HG02678 (cell line): ENCODE measurements at regions not wholly inside any gene's neighbourhood (a gene's known extent, or its start where the extent isn't known, plus 50 kb on each side); places are given as distances from the start of the nearest gene placed in this dataset.
"Not testable (repeated sequence)": the region's sequence is repeated elsewhere in the genome, so short reads cannot be mapped to it uniquely, and the experiment has no call there.

ENCODE experiments used
- ATAC-seq: cut with Tn5 transposase; IDR thresholded peaks from one replicate; pipeline ENCODE4 v1.9.1; 2021; ENCODE audit warnings: mild to moderate bottlenecking, moderate library complexity; ENCODE audit not compliant: unreplicated experiment

DNA sequence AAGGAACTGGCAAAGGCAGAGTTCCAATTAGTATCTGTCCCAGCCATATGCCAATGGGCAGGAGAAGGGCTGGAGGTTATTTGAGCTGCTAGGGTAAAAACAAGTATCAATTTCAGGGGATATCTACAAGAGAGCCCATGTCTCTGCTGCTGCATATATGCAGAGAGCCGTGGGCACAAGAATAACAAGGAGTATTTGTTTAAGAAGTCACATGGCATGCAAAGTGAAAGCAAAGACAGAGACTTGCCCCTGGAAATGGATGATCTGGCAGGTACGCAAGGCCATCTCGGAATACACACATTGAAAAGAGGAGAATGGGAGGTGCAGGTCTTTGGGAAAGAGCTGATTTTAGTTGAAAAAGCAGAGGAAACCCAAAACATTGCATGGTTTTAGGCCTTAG, 170.6 kb downstream of the EVA1A start:
- ATAC-seq: no peak

DNA sequence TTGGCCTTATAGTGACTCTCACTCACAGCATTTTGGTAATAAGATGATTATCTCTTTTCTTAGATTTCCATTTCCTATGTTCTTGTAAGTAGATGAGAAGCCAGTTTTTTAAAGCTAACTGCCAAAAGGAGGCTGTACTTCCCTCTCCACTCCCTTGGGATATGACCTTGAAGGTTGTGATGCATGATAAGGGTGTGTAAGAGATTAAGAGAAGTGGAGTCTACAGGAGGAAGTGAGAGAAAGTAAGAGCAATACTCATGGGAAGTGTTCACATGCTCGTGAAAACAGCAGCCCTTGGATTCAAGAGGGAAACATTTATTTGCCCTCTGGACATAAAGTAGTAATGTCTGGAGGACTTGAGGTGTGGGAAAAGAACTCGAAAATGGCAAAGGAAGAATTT, 171.5 kb downstream of the EVA1A start:
- no peak for ATAC-seq

DNA sequence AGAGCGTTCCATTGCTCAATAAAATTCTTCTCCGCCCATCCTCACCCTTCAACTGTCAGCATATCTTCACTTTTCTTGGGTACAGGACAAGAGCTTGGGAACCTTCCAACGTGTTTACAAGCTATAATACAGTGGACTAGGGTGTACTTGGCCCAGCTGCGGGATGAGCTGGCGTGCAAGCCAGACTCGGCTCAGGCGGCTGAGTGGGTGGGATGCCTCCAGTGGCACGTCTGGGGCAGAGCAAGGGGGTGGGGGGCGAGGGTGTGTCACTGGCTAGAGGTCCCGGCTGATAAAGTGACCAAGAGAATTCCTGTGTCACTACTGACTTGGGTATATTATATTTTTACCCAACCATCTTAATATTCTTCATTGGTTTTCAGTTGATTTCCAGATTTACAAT, 179.7 kb downstream of the EVA1A start:
- ATAC-seq: no peak

- no peak for ATAC-seq
Observed at GRCh38 chr2:75379476-75380210, 180.3 kb upstream of the TACR1 start.

- no peak for ATAC-seq
Observed at GRCh38 chr2:75375646-75376582, 176.6 kb upstream of the TACR1 start.

- ATAC-seq: not testable (repeated sequence)
Observed at GRCh38 chr2:75374414-75374957, 175.2 kb upstream of the TACR1 start.

- no peak for ATAC-seq
Observed at GRCh38 chr2:75367401-75367800, 168.1 kb upstream of the TACR1 start.

DNA sequence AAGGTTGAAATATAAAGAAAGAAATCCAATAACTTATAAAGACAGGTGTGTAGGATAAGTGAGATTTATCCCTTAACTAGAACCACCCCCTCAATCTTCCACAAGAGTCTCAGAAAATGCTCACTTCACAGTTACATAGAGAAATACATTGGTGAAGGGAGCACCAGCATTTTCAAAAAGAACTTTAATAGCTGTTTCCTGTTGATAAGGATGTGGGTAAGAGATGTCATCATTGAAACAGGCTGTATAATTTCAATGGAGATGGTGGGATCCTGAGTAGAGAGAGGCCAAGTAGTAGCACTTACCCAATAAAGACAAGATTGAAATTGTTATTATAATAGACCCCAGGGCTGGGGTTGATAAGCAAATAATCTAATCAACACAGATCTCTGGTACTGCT, 162.2 kb upstream of the TACR1 start:
- ATAC-seq: no peak

- no peak for ATAC-seq
Observed at GRCh38 chr2:75360945-75361344, 161.6 kb upstream of the TACR1 start.

- ATAC-seq: no peak
Observed at GRCh38 chr2:75356865-75357264, 157.5 kb upstream of the TACR1 start.

DNA sequence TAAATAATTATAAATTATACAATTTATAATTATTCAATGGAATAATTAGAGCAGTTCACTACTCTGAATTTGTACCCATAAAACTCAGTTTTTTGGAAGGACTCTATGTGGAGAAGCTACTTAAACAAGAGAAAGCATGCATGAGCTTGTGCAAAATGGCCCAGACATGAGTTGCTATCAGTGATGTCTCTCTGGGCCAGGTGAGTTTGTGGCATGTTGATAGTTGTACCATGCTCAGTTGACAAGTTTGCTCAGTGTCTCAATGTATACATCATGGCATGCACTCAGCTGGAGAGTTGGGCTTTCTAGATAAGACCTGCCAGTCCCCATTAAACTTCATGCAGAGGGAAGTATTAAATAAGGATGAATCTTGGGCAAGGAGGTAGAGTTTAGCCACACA, 153.8 kb upstream of the TACR1 start:
- no peak for ATAC-seq

DNA sequence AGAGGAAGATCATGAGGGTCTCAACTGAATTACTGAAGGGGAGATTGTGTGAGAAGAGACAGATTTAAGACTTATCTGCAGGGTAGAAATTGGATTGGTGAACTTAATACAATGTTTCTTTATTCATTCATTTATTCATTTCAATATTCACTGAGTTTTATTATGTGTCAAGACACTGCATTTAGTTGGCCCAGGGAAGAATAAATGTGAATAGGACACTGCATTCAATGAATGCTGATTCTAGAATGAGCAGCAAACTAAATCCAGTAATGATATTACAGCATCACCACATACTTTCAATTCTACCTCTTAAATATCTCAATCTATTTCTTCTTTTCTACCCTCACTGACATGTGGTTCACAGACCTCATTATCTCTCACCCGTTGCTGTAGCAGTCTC, 149.0 kb upstream of the TACR1 start:
- ATAC-seq: no peak

DNA sequence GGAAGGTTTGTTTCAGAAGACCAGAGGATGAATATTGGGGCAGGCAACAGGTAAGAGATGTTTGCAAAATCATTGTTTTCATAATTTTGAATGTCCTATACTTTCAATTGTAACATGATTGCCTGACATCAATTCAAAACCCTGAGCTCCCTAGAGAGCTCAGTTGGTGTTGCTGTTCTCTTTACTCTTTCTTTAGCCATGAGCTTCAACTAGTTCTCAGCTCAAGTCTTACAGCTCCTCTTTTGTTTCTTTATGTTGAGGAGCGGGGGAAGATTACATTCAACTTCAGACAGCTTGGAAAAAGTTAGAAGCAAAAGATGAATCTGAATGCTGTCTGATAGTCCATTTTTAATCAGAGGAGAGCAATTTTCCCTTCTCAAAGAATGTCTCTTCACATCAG, 144.8 kb upstream of the TACR1 start:
- no peak for ATAC-seq

GRCh38 chr2:75342504-75343175, 143.3 kb upstream of the TACR1 start:
- ATAC-seq: peak; percentile 70

DNA sequence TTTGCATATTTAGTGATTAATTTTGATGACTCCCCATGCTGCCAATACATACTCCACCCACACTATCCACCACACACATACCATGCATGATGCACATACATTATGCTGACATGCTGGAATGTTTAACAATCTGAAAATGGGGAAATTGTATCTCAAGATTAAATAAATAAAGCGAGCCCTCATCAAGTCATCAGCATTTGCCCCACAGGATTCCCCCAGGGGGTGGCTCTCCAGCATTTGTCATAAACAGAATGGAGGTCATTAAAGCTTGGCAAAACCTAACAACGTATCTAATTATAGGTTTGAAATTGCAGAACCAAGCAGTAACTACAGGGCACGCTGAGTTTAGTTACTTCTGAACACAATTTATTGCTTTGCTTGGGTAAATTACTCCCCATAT, 141.2 kb upstream of the TACR1 start:
- no peak for ATAC-seq

- no peak for ATAC-seq
Observed at GRCh38 chr2:75338461-75338860, 139.1 kb upstream of the TACR1 start.

DNA sequence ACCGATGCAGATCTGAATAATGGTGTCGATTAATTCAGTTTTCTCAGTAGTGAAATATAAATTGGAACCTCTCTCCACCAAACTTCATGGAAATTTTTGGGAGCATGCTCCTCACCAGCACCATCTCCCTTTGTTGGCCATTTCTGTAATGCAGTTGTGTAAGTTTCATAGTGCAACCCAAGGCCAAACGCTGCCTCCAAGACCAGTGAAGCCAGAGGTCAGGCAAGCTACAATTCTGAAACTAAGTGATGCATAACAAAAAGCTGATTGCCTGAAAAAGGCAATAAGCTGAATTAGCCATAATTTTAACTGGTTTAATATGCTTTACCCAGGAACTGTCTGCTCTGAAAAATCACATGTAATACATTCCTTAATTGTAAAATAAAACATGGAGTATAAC, 138.3 kb upstream of the TACR1 start:
- ATAC-seq: no peak

- ATAC-seq: no peak
Observed at GRCh38 chr2:75337016-75337415, 137.7 kb upstream of the TACR1 start.

DNA sequence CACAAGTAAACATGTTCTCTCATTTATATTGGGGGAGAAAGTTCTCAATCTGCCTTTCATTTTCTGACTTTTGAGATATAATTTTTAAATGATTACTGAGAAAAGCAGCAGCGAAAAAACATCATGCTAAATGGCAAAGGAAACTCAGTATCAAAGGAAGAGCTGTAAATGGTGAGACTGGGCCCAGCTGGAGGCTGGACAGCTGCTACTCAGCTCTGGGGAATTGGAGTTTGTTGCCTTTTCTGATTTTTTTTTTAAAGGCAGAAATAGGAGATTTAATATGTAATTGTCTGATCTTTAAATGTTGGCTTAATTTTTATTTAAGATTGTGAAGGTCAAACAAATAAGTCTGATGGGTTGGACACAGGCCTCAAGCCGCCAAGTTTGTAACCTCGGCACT, 137.1 kb upstream of the TACR1 start:
- ATAC-seq: no peak

DNA sequence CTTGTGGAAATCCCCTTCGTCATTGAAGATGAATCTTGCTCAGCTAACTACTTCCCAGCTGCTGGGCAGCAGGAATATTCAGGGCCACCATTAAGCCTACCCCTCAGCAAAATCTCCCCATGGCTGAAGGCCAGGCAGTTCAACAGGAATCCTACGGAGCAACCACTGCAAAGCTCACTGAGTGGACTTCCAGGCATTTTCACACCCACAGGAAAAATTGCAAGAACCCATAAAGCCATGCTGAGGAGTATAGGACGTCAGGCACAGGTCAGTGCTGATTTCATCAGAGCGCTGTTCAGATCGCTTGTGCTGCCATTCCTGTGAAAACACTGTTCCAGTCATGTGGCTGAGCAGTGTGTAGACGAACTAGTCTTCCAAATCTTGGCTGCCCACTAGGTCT, 134.8 kb upstream of the TACR1 start:
- ATAC-seq: no peak

GRCh38 chr2:75333646-75334045, 134.3 kb upstream of the TACR1 start:
- no peak for ATAC-seq
